ENCODE measurements at regions not wholly inside any gene's neighbourhood (a gene's known extent, or its start where the extent isn't known, plus 50 kb on each side); places are given as distances from the start of the nearest gene placed in this dataset.

DNA sequence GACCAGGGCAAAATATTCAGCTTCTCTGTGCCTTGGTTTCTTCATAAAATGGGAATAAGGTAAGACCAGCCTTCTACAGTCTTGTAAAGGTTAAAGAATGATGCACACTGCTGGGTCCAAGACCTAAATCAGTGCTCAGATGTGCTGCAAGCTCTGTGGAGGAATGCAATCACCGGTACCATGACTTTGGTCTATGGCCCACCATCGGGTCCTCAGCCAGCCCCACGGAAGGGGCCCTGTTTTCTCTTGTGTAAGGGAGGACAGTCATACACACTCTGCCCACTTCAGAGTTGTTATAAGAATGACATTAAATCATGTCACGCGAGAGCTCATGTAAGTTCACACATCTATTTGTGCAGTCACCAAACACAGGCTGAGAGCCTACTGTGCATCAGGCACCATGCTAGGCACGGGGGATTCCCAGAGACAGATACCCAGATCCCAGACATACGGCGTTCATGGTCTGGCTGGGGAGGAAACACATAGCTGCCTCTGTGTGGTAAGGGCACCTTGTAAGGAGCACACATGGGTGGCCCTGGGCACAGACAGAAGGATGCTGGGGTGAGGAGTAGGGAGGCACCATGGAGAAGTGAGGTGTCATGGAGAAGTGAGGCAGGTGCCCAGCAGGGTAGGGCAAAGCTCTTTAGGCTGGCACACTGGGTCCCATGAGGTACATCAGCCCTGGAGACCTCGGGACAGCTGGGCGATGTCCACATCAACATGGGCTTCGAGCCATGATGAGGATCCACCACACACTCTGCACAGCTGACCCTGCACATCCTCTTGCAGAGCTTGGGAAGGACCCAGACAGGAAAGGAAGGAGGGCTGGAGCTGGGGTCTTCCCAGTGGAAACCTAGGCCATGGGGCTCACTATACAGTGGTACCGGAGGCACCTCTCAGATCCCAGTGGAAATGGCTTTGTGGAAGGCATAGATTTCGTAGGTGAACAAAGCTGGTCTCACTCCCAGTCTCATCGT is 190.4 kb upstream of the DIO3 start:
- DNase-seq (ENCODE audit: low spot score): no peak

GRCh38 chr14:101371799-101372793 is 189.2 kb upstream of the DIO3 start:
- DNase-seq (ENCODE audit: low spot score): no peak

- no peak for DNase-seq (ENCODE audit: low spot score)
These were observed 188.2 kb upstream of the DIO3 start for GRCh38 chr14:101372894-101373620.

GRCh38 chr14:101373690-101374295 is 187.5 kb upstream of the DIO3 start:
- no peak for DNase-seq (ENCODE audit: low spot score)

- no peak for DNase-seq (ENCODE audit: low spot score)
These were observed 186.6 kb upstream of the DIO3 start for GRCh38 chr14:101374373-101375338.

DNA sequence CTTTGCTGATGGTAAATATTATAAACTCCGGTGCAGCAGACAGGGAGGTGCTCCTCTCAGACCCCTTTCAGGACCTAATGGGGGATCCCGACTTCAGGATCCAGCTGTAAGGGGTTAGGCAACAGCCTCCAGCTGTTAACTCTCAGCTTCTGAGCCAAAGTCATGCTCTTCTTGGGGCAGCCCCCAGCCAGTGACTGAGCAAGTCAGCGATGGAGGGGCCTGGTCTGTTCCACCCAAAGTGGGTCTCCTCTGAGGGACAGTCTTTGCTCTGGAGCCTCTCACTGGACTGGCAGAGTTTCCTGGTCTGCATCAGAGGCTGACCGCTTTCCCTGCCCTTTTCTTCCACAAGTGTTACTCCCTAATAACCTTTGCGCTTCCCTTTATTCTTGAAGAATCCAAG is 184.2 kb upstream of the DIO3 start:
- no peak for DNase-seq (ENCODE audit: low spot score)

- no peak for DNase-seq (ENCODE audit: low spot score)
These were observed 181.5 kb upstream of the DIO3 start for GRCh38 chr14:101379842-101380241.

- DNase-seq (ENCODE audit: low spot score): no peak
These were observed 180.8 kb upstream of the DIO3 start for GRCh38 chr14:101380512-101380911.

GRCh38 chr14:101380940-101381339 is 180.4 kb upstream of the DIO3 start:
- DNase-seq (ENCODE audit: low spot score): no peak

GRCh38 chr14:101383737-101384338 is 177.5 kb upstream of the DIO3 start:
- DNase-seq (ENCODE audit: low spot score): no peak

- no peak for DNase-seq (ENCODE audit: low spot score)
These were observed 166.9 kb upstream of the DIO3 start for GRCh38 chr14:101394374-101394773.

- no peak for DNase-seq (ENCODE audit: low spot score)
These were observed 165.5 kb upstream of the DIO3 start for GRCh38 chr14:101395779-101396178.

- DNase-seq (ENCODE audit: low spot score): no peak
These were observed 164.1 kb upstream of the DIO3 start for GRCh38 chr14:101397206-101397605.

- no peak for DNase-seq (ENCODE audit: low spot score)
These were observed 163.3 kb upstream of the DIO3 start for GRCh38 chr14:101398011-101398410.

DNA sequence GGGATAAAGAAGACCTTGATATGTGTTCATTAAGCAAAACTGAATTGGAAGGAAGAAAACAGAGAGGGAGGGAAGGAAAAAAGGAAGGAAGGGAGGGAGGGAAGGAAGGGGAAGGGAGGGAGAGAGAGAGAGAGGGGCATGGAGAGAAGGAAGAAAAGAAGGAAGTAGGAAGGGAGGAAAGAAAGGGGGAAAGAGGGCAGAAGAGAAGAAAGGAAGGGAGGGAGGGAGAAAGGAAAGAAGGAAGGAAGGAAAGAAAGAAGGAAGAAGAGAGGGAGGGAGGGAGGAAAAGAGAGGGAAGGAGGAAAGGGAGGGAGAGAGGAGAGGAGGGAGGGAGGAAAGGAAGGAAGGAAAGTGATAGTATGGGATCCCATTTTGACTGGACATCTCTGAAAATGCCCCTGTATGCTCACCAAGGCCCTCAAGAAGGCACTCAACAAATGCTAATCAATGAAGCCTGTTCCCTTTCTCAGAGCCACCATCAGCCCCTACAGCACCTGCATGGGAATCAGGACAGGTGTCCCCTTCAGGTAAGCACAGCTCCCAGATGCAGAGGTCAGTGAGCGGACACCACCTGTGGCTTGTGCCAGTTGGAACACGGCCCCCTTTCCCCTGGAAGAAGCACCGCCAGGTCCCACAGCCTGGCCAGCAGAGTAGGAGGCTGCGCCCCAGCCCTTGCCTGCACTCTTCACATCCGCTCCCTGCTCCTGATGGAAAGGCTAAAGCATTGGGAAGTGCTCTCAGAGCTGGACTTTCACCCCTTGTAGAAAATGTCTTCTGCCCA is 161.4 kb upstream of the DIO3 start:
- no peak for DNase-seq (ENCODE audit: low spot score)

GRCh38 chr14:101400830-101401229 is 160.5 kb upstream of the DIO3 start:
- peak; percentile 33 for DNase-seq (ENCODE audit: low spot score)

DNA sequence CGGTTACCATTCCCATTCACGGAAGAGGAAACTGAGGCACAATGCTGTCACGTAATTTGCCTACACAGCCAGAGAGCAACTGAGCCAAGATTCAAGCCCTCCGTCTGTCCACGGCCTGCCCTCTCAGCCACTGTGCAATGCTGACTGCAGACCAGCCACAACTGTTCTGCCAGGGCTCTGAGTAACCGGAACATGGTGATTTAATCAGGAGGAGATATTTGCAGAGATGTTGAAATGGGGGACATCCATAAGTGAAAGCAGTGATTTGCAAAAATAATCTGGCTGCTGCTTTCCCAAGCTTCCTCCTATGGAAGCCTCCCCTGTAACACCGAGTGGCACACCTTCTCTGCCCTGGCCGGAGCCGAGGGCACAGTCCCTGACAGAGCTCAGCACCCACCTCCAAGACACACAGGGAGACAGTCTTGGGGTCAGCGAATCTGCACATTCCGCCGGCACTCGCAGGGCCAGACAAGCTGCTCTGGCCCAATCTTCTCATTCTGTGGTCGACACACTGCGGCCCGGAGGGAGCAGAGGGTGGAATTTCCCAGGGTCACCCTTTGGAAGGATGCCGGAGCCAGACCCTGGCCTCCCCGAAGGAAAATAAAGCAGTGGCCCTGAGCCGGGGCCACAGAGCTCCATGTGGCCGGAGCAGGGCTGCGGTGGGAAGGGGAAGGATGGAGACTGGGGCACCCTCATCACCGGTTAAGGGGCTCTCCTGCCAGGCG is 158.2 kb upstream of the DIO3 start:
- no peak for DNase-seq (ENCODE audit: low spot score)

DNA sequence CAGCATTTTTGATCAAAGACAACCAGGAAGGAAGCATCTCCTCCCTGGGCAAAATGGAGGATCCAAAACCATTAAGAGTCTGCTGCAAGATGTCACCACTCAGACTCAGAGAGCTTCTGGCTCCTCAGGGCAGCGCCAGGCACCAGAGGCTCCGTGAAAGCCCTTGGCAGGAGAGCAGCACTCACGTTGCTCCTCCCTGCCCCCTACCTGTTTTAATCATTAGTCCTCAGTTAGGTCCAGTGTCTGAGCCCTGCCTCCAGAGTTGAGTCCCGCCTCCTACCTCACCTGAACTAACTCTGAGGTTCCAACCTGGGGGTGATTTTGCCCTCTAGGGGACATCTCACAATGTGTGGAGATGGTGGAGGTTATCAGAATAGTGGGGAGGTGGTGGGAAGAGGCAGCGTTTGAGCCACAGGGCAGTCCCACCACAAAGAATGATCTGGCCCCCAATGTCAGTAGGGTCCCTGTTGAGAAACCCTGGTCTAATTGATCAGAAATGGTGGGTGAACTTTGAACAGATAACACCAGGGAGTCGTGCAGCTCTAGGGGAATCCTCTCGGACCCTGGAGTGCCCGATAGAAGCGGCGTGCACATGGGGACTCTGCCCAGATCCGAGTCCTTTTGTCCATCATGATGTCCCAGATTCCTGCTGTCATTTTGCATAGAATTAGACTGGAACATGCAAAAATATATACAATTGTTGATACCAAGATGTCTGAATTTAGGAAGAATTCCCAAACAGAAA is 156.7 kb upstream of the DIO3 start:
- no peak for DNase-seq (ENCODE audit: low spot score)

Data from iPS-NIHi11 (cell line).